NCI-H128 (cell line): ENCODE measurements at regions not wholly inside any gene's neighbourhood (a gene's known extent, or its start where the extent isn't known, plus 50 kb on each side); places are given as distances from the start of the nearest gene placed in this dataset.
"Not testable (repeated sequence)": the region's sequence is repeated elsewhere in the genome, so short reads cannot be mapped to it uniquely, and the experiment has no call there.

Experiments
- DNase-seq: peaks from one replicate; lab custom pipeline; 2025; ENCODE audit not compliant: unreplicated experiment; lab: John Stamatoyannopoulos, UW

DNA sequence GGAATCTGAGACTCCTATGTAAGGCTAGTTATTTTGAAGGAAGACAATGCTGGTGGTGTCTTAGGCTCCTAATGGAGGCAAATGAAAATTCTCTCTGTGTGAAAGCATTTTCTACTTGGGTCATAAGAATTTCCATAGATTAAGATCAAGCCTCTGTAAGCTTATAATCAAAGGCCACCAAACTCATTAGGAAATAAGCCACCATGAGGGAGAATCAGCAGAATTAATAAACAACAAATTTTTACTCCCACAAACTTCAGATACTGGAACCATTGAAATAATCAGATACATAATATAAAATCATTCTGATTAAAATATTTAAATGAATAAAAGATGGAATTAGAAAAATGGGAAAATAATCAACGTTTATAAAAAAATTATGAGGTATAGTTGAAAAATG, 178.7 kb downstream of the NPIPA8 start:
- not testable (repeated sequence) for DNase-seq

DNA sequence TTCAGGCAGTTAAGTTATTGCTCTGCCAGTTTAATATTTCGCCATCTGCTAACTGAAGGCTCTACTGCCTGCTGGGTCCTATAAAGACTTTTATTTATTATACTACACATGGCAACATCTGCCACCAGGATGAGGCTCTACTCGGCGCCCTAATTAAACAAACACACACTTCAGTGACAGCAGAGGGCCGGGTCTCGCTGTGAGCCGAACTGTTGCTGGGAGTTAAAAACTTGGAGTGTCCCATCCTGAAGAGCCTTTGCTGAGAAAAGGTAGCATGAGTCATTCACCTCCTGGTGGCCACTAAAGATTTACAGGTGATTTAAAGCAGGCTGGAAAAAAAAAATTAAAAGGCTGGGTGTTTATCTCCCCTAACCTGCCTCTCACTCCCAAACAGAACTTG, 183.7 kb downstream of the NPIPA8 start:
- not testable (repeated sequence) for DNase-seq

GRCh38 chr16:18148132-18148531, 188.4 kb downstream of the NPIPA8 start:
- not testable (repeated sequence) for DNase-seq

DNA sequence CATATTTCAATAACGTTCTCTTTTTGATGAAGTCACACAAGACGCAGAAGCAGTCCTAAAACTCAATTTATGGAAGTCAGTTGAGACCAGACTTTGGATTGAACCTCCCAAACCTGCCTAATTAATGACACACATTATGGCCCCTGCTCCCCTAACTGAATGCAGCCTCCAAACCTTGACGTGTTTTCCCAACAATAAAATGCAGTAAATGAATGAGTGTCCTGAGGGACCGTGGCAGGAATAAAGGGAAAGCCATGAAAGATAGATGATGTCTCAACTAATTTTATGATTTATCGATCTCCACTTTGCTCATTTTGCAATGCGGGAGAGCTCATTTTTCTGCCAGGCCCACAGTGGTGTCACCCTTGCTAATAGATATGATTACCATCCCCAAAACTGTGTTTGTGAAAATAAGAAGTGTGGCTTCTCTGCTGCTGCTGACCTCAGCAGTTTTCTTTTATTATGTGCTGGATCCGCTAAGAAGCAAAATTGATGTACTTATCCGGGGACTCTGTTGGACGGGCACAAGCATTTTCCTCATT, 189.9 kb downstream of the NPIPA8 start:
- DNase-seq, result not testable (repeated sequence)

DNA sequence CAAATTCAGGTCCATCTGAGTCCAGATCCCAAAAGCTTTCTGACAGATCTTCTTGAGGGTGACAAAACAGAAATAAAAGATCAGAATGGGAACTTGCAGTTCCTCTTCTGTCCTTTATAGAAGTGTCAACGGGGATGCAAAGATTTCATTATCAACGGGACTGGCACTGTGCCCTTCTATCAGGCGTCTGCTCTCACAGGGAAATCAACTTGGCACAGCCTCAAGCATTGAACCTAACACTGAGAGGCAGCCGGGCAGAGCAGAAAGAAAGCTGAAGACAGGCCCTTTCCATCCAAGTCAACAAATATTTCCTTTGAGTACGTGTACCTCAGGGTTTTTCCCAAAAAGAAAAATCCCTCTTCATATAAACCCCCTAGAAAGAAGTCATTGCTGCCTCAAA, 194.5 kb downstream of the NPIPA8 start:
- not testable (repeated sequence) for DNase-seq

DNA sequence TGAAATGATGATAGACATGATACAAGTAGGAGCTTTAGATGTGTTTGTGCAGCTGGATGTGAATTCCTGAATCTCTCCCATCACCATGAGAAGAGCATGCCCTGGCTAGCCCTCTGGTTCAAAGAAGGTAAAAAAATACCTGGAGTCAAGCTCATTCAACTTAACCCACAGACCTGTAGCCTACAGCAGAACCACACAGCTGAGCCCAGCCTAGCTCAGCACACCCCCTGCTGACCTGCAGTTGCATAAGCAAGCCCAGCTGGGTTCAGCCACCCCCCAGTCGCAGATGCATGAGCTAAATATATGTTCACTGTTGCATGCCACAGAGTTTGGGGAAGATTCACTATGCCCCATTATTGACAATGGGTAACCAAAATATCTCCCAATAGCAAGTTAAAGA, 200.2 kb downstream of the NPIPA8 start:
- DNase-seq, result not testable (repeated sequence)

GRCh38 chr16:18135024-18135423, 201.5 kb downstream of the NPIPA8 start:
- not testable (repeated sequence) for DNase-seq

- not testable (repeated sequence) for DNase-seq
These were observed 204.9 kb downstream of the NPIPA8 start for GRCh38 chr16:18131587-18131986.

GRCh38 chr16:18130478-18131120, 205.9 kb downstream of the NPIPA8 start:
- not testable (repeated sequence) for DNase-seq

GRCh38 chr16:18127033-18127432, 209.5 kb downstream of the NPIPA8 start:
- DNase-seq, result not testable (repeated sequence)

- not testable (repeated sequence) for DNase-seq
These were observed 217.4 kb downstream of the NPIPA8 start for GRCh38 chr16:18119092-18119491.

DNA sequence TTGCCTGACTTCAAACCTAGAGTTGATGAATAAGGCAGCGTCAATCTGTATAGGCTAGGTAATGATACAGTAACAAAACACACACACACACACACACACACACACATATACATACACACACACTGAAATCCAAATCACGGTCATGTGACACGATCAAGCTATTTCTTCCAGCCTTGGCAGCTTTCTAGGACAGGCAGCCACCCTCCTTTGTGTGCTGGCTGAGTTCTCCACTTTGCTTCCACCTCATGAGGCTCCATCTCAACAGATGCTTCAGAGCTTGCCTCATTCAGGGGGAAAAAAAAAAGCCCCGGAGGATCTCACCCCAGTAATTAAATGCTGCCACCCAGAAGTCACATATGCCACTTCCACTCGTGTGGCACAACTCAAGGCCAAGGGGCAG, 217.9 kb downstream of the NPIPA8 start:
- not testable (repeated sequence) for DNase-seq

DNA sequence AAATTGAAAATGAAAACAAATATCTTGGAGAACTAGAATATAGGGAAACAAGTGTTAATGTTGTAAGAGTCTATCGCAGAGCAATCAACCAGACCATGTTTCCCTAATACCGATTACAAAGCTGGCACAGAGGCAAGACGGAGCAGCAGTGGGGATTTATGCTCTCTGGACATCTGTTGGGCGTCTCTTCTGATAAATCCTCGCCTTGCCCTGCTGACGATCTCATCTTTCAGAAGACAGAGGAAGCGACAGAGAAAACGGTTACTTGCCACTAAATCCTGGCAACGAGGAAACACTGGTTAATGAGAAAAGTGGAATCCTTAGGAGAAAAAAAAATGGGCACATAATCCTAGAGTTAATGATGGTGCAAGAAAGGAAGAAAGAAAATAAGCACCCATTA, 218.5 kb downstream of the NPIPA8 start:
- DNase-seq, result not testable (repeated sequence)

DNA sequence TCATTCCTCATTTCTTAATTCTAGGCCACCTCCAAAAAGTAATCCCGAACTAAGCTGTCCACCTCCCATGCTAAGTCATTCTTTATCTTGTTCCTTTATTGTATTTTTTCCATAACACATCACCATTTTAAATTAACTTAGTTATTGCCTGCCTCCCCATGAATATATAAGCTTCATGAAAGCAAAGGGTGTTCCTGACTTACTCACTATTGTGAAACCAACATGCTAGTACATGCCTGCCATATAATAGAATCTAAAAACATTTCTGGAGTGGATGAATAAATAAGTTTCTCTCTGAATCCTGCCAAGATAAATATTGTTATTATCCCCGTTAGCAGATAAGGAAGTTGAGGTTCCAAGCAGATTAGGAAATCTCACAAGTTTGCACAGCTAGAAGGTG, 232.1 kb downstream of the NPIPA8 start:
- DNase-seq, result not testable (repeated sequence)

DNA sequence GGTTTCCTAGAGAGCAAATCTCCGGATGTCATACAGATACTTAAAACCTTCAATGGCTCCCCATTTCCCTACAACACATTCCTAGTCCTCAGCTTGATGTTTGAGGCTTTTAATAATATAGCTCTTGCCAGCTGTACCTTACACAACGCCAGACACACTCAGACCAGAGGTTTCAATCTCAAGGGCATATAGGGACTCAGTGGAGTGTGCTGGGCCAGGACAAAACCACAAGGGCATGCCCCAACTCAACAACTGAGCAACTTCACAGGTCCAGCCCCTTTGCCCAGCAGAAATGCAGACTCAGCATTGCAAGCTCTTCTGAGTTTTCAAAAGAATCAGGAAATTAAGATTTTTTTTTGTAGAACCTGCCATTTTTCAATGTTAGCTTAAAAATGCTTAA, 235.5 kb downstream of the NPIPA8 start:
- DNase-seq, result not testable (repeated sequence)

DNA sequence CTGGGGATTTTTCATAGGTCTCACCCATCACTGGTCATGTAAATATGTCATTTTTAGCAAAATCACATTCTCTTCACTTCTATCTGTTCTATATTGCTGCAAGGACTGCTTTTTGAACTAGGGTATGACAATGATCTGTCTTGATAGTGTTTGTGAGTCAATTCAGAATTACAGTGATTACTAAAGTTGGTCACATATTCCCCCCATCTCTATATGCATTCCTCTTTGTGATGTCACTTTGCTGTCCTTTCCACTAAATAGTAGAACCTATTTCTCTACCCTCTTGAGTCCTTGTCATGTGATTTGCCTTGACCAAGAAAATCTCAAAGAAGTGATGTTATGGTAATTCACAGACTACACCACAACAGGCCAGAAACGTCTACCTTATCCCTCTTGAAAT, 243.9 kb downstream of the NPIPA8 start:
- not testable (repeated sequence) for DNase-seq

- DNase-seq, result not testable (repeated sequence)
These were observed 255.7 kb downstream of the NPIPA8 start for GRCh38 chr16:18080658-18081363.

DNA sequence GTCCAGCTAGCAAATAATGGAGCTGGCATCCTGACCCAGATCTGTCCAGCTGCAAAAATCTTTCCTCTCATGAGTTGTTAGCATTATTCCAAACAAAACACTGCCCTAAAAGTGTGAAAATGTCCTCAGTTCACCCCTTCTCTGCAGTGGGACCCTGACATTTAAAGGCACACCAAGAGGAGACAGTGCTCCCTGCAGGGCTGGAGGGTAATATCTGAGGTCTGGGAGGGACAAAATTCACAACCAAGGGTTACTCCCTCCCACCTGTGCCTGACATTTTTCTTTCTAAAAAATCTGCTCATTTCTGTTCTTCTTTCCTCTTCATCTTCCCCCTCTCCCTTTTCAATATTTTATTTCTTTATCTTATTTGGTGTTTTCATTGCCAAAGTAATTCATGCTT, 258.6 kb downstream of the NPIPA8 start:
- not testable (repeated sequence) for DNase-seq

DNA sequence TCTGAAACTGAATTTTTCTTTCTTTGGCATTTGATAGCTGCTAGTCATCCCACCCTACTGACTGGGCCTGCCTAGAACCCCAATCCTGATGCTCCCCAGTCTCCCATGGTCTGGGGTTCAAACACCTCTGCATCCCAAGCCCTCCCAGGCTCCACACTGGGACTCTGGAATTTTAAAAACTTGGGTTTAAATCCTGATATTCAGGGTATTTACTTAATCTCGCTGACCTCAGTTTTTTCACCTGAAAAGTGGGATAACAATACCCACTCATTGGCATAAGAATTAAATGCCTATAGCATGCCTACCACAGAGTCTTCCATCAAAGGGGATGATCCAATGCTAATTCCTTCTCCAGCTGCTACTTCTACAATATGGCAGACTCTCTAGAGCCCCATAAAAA, 264.4 kb downstream of the NPIPA8 start:
- no peak for DNase-seq

DNA sequence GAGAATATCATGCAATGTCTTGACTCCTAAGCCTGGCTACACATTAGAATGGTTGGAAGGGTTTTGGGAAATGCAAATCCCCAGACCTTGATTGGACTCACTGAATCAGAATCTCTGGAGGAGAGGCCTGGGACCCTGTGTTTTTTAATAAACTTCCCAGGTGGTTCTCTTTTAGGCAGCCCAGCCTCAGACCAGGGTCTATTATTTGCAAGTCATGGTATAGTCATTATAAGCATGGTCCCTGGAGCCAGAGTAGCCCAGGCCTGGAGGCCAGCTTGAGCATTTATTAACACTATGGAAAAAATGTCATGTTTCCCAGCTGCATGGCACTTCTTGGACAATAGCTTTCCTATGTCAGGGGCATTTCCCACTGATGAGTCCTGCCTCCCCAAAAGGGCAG, 266.9 kb downstream of the NPIPA8 start:
- DNase-seq, result no peak

DNA sequence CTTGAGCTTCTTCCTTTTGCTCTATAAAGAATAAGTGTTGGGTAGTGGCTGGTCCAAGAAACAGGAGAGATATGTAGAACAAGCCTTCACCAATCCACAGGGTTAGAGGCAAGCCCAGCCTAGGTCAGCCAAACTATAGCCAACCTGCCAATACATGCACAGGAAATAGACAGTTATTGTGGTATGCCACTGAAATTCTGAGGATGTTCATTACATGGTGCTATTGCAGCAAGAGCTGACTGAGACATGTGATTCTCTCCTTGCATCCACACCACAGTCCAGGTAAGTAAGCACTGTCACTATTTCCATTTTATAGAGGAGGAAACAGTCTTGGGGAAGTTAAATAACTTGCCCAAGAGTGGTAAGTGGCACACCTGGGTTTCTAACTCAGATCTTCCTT, 268.1 kb downstream of the NPIPA8 start:
- DNase-seq, result no peak

DNA sequence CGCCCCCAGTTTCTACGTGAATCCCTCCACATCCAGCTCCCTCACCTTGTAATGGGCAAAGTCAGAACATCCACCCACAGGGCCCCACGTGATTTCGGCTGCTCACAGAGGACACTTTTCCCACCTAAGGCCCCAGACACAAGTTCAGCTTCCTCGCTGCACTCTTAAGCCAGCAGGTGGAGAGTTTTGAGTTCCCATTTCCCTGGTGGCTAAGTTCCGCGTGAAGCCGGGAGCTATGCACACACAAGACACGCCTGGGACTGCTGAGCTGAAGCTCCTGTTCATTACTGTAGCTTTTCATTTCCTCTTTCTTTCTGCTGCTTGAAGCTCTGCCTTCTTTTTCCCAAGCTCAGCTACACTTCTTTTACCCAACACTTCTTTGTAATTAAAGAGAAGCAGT, 273.8 kb downstream of the NPIPA8 start:
- no peak for DNase-seq
